GM12892 (cell line): ENCODE measurements at regions not wholly inside any gene's neighbourhood (a gene's known extent, or its start where the extent isn't known, plus 50 kb on each side); places are given as distances from the start of the nearest gene placed in this dataset.

Source experiments
- POLR2A ChIP-seq: IDR thresholded peaks from 2 replicates; pipeline ENCODE4 v1.6.1; 2011; ENCODE audit warnings: low read depth, low read length, control low read depth
- POLR2AphosphoS5 ChIP-seq: IDR thresholded peaks from 2 replicates; pipeline ENCODE4 v1.6.1; 2011; ENCODE audit warnings: low read depth, low read length, control low read depth

- TF ChIP-seq POLR2AphosphoS5: no peak
- no peak for TF ChIP-seq POLR2A
These were observed 567.3 kb downstream of the SLC16A7 start for GRCh38 chr12:60162988-60163720.
